Keratinocyte (primary cell): ENCODE measurements at regions not wholly inside any gene's neighbourhood (a gene's known extent, or its start where the extent isn't known, plus 50 kb on each side); places are given as distances from the start of the nearest gene placed in this dataset.

ENCODE experiments used
- DNase-seq: peaks from one replicate; pipeline ENCODE4 v3.0.0-alpha.2; 2011; ENCODE audit warnings: low read depth, missing footprints, low spot score
- FAIRE-seq: peaks from 2 replicates; lab custom pipeline; 2011; peaks lifted over from hg19 to GRCh38; lab: Jason Lieb, UNC
- H2AFZ ChIP-seq: 2 replicates; pipeline ENCODE4 v1.6.0; 2012; ENCODE audit warnings: low read length, control low read depth, inconsistent platforms; ENCODE audit not compliant: control insufficient read depth
- H3K27ac ChIP-seq: 2 replicates; pipeline ENCODE4 v1.5.1; 2011; ENCODE audit warnings: low read length; ENCODE audit not compliant: control insufficient read depth, insufficient read depth
- H3K27me3 ChIP-seq: 3 replicates; pipeline ENCODE4 v1.6.0; 2011; ENCODE audit warnings: low read length; ENCODE audit not compliant: control insufficient read depth, insufficient read depth; ENCODE audit errors: extremely low read depth
- H3K36me3 ChIP-seq, 2 experiments: 2 replicates in 1 of 2; 3 replicates in 1 of 2; pipeline ENCODE4 v1.5.1; 2011; ENCODE audit warnings: low read length in 2 of 2, mild to moderate bottlenecking in 1 of 2; ENCODE audit not compliant: control insufficient read depth in 2 of 2, insufficient read depth in 2 of 2; ENCODE audit errors: extremely low read depth in 1 of 2
- H3K4me1 ChIP-seq: 3 replicates; pipeline ENCODE4 v1.5.1; 2011; ENCODE audit warnings: low read length; ENCODE audit not compliant: control insufficient read depth, insufficient read depth; ENCODE audit errors: extremely low read depth
- H3K4me2 ChIP-seq: 3 replicates; pipeline ENCODE4 v1.6.0; 2011; ENCODE audit warnings: low read depth, low read length; ENCODE audit not compliant: control insufficient read depth, insufficient read depth; ENCODE audit errors: extremely low read depth
- H3K4me3 ChIP-seq, 3 experiments: fragments of 200-600 bp in 1 of 3; sonication (generic) in 1 of 3; 2 replicates in 2 of 3; 3 replicates in 1 of 3; pipeline ENCODE4 v1.5.1; 2011 to 2016; ENCODE audit warnings: low read length in 3 of 3, mild to moderate bottlenecking in 3 of 3, control low read depth in 2 of 3, inconsistent platforms in 1 of 3, low read depth in 1 of 3, mixed read lengths in 1 of 3, mixed run types in 1 of 3, moderate library complexity in 1 of 3; ENCODE audit not compliant: control insufficient read depth in 2 of 3, insufficient read depth in 2 of 3; ENCODE audit errors: extremely low read depth in 1 of 3
- H3K79me2 ChIP-seq: 2 replicates; pipeline ENCODE4 v1.6.0; 2012; ENCODE audit warnings: low read length; ENCODE audit not compliant: control insufficient read depth, insufficient read depth
- H3K9ac ChIP-seq: 3 replicates; pipeline ENCODE4 v1.6.0; 2011; ENCODE audit warnings: low read length; ENCODE audit not compliant: control insufficient read depth, insufficient read depth; ENCODE audit errors: extremely low read depth
- H3K9me1 ChIP-seq: 3 replicates; pipeline ENCODE4 v1.6.0; 2011; ENCODE audit warnings: low read length; ENCODE audit not compliant: control insufficient read depth, insufficient read depth; ENCODE audit errors: extremely low read depth
- H3K9me3 ChIP-seq: 2 replicates; pipeline ENCODE4 v1.5.1; 2012; ENCODE audit warnings: low read depth, low read length; ENCODE audit not compliant: control insufficient read depth
- H4K20me1 ChIP-seq: 3 replicates; pipeline ENCODE4 v1.6.0; 2011; ENCODE audit warnings: low read length; ENCODE audit not compliant: control insufficient read depth, insufficient read depth; ENCODE audit errors: extremely low read depth
- CTCF ChIP-seq, 3 experiments: IDR thresholded peaks in 1 of 3; conservative IDR thresholded peaks in 1 of 3; optimal IDR thresholded peaks in 1 of 3; 2 replicates in 2 of 3; 3 replicates in 1 of 3; pipeline versions ENCODE3 to v1.5.1; 2011; ENCODE audit warnings: low read length in 3 of 3, mild to moderate bottlenecking in 3 of 3, moderate library complexity in 2 of 3, control low read depth in 1 of 3, inconsistent platforms in 1 of 3; ENCODE audit not compliant: insufficient read depth in 2 of 3; ENCODE audit errors: extremely low read depth in 1 of 3
- EZH2 ChIP-seq: IDR thresholded peaks from one replicate; pipeline ENCODE4 v1.6.1; 2012; ENCODE audit warnings: inconsistent platforms, mild to moderate bottlenecking, low read length, moderate library complexity
- dilution Hi-C: fragments of 300-500 bp; cut with MboI; formaldehyde crosslinking; loops from one replicate; pipeline ENCODE4 v1.7.0; 2020; ENCODE audit warnings: low sequenced_read_pairs; ENCODE audit not compliant: extremely low pct_ligation_motif_present

DNA sequence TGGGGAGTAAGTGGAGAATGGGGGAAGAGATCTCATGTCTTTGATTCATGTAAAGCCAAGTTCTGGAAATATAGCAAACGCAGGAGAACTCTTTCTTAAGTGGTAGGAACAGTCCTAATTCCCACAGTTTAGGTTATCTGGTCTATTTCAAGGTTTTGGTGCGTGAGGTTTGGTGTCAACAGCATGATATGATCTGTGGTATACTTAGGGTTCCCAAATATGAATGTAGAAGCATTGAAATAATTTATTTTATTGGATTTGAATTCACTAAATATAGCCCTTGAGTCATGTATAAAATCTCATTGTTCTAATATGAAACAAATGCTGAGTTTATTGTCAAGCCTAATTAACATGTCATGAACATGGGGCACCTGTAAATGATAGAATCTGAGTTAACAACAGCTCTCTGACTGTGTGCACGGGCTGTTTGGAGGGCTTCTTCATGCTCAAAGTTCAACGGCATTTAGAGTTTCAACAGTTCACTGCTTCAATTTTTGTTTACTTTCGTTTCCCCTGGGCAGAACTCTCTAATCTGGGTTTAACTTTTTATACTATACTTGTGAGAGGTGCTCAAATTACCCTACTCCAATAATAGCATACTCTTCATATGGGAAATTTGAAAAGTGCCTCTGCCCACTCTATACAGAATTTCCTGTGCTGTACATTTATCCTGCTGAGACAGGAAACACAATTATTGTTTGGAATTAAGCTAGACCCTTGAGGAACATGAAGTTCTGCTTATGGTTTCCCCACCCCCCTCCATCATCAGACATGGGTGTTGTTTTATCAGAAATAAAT is 236.3 kb upstream of the ZNF217 start:
- H3K4me1 ChIP-seq: peaks cover 45% of the 10 kb centered on the region
- H2AFZ ChIP-seq: peak overlapping the region; percentile 61
- no peaks in the 10 kb centered on the region for H3K27me3 ChIP-seq
- H3K9me1 ChIP-seq: no peaks in the 10 kb centered on the region
- dilution Hi-C loops: no loop called here
- no peaks in the 10 kb centered on the region for H3K9me3 ChIP-seq
- peak overlapping the region; percentile 100 for H3K27ac ChIP-seq
- peak overlapping the region; percentile 96 for H3K4me2 ChIP-seq
- TF ChIP-seq CTCF (optimal IDR thresholded peaks at IDR 0.05 in 1 of 3, IDR thresholded peaks at IDR 0.05 in 1 of 3, conservative IDR thresholded peaks at IDR 0.05 in 1 of 3; ENCODE audit: extremely low read depth in 1 of 3, insufficient read depth in 2 of 3, low read length in 3 of 3): no peak
- TF ChIP-seq EZH2: no peak
- no peaks in the 10 kb centered on the region for H4K20me1 ChIP-seq
- no peaks in the 10 kb centered on the region for H3K79me2 ChIP-seq
- H3K36me3 ChIP-seq: no peaks in the 10 kb centered on the region
- DNase-seq (no peak), FAIRE-seq (no peak)
- peak overlapping the region in 2 of 3 experiments; percentile 56 to 65 for H3K4me3 ChIP-seq
- peak overlapping the region; percentile 95 for H3K9ac ChIP-seq

DNA sequence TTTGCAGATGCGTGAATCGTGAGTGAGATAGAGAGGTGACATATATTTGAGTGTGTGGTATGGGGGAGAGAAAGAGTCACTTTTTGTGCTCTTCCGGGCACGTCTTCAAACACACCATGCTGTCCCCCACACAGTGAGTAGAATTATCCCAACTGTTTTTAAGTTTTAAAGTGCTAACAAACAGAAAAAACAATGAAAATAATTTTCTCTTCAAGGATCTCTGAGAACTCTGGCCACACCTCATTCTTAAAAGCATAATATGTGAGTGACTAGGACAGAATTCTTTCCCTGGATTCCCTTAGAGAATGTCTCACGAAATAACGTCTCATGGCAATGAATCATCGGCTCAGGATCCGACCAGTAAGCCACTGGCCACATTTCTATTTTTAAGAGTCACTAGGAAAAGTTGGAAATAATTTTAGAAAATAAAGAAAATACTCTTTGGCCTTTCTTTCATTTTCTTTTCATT is 235.7 kb upstream of the ZNF217 start:
- Histone ChIP-seq H3K4me3 (peak overlapping the region; percentile 4 to 65 (median 56)), H3K9me3 (no peaks in the 10 kb centered on the region), H2AFZ (no peak overlapping the region), H3K79me2 (no peaks in the 10 kb centered on the region), H3K4me1 (peaks cover 44% of the 10 kb centered on the region), H3K9ac (peak overlapping the region; percentile 95), H3K36me3 (no peaks in the 10 kb centered on the region), H4K20me1 (no peaks in the 10 kb centered on the region), H3K4me2 (peak overlapping the region; percentile 96), H3K27me3 (no peaks in the 10 kb centered on the region), H3K27ac (peak overlapping the region; percentile 100), H3K9me1 (no peaks in the 10 kb centered on the region)
- FAIRE-seq (peak; percentile 29), DNase-seq (peak; percentile 78)
- TF ChIP-seq CTCF (optimal IDR thresholded peaks at IDR 0.05 in 1 of 3, IDR thresholded peaks at IDR 0.05 in 1 of 3, conservative IDR thresholded peaks at IDR 0.05 in 1 of 3; ENCODE audit: extremely low read depth in 1 of 3, insufficient read depth in 2 of 3, low read length in 3 of 3): no peak
- TF ChIP-seq EZH2: no peak
- dilution Hi-C loops: no loop called here
